ENCODE measurements at regions not wholly inside any gene's neighbourhood (a gene's known extent, or its start where the extent isn't known, plus 50 kb on each side); places are given as distances from the start of the nearest gene placed in this dataset.

- Histone ChIP-seq H3K27ac (no peak overlapping the region), H3K9me2 (replicated peaks; ENCODE audit: insufficient read depth) (no peaks in the 10 kb centered on the region), H3K4me3 (no peak overlapping the region), H3K27me3 (no peaks in the 10 kb centered on the region), H3K4me1 (ENCODE audit: insufficient read depth) (no peaks in the 10 kb centered on the region), H3K9me3 (ENCODE audit: low read depth) (no peaks in the 10 kb centered on the region), H3K36me3 (replicated peaks; ENCODE audit: insufficient read depth, low read depth) (no peaks in the 10 kb centered on the region), H3K4me2 (no peak overlapping the region), H4K20me1 (ENCODE audit: insufficient read depth, poor library complexity, severe bottlenecking) (no peaks in the 10 kb centered on the region), H3K79me2 (no peaks in the 10 kb centered on the region), H2AFZ (no peak overlapping the region)
- no peak for TF ChIP-seq CTCF (IDR thresholded peaks at IDR 0.05; ENCODE audit: poor library complexity)
- no peak for TF ChIP-seq EZH2phosphoT487 (IDR thresholded peaks at IDR 0.05; ENCODE audit: low read depth, severe bottlenecking, unreplicated experiment)
- TF ChIP-seq EZH2 (IDR thresholded peaks at IDR 0.05; ENCODE audit: borderline replicate concordance): no peak
- WGBS (ENCODE audit: low lambda C conversion rate, missing lambda C conversion rate): 91% methylated on average over 39 of the region's 39 CpGs
- DNase-seq (ENCODE audit: low spot score): no peak
These were observed 51.8 kb upstream of the PPP2R2D start for GRCh38 chr10:131848741-131849590.

- Histone ChIP-seq H4K20me1 (ENCODE audit: insufficient read depth, poor library complexity, severe bottlenecking) (no peaks in the 10 kb centered on the region), H3K36me3 (replicated peaks; ENCODE audit: insufficient read depth, low read depth) (no peaks in the 10 kb centered on the region), H3K9me3 (ENCODE audit: low read depth) (no peaks in the 10 kb centered on the region), H3K27ac (no peak overlapping the region), H3K4me3 (no peak overlapping the region), H3K9me2 (replicated peaks; ENCODE audit: insufficient read depth) (no peaks in the 10 kb centered on the region), H3K4me2 (no peak overlapping the region), H3K27me3 (no peaks in the 10 kb centered on the region), H2AFZ (no peak overlapping the region), H3K4me1 (ENCODE audit: insufficient read depth) (no peaks in the 10 kb centered on the region), H3K79me2 (no peaks in the 10 kb centered on the region)
- DNase-seq (ENCODE audit: low spot score): no peak
- 93% methylated on average over 29 of the region's 29 CpGs for WGBS (ENCODE audit: low lambda C conversion rate, missing lambda C conversion rate)
- no peak for TF ChIP-seq EZH2 (IDR thresholded peaks at IDR 0.05; ENCODE audit: borderline replicate concordance)
- no peak for TF ChIP-seq EZH2phosphoT487 (IDR thresholded peaks at IDR 0.05; ENCODE audit: low read depth, severe bottlenecking, unreplicated experiment)
- no peak for TF ChIP-seq CTCF (IDR thresholded peaks at IDR 0.05; ENCODE audit: poor library complexity)
These were observed 51.0 kb upstream of the PPP2R2D start for GRCh38 chr10:131849591-131850382.

DNA sequence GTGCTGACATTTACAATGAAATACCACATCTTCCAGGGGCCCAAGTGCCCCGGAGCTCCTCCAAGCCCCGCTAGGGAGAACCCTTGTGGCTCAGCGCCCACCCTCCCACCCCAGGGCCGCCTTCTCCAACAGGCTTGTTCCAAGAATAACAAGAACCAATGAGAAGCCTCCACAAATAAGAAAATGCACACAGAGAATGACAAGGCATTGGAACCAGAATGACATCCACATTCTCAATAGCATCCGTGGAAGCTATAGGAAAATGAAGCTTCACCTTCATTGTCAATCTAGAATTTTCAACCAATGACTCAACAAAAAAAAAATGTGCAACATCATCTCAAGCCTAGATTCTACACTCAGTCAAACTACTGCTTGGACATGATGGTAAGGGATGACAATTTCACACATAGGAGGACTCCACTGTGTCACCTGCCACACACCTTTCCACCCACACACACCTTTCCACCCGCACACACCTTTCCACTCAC lies 50.4 kb upstream of the PPP2R2D start:
- H3K4me3 ChIP-seq: no peak overlapping the region
- no peak overlapping the region for H3K4me2 ChIP-seq
- no peaks in the 10 kb centered on the region for H3K4me1 ChIP-seq (ENCODE audit: insufficient read depth)
- 81% methylated on average over 6 of the region's 6 CpGs for WGBS (ENCODE audit: low lambda C conversion rate, missing lambda C conversion rate)
- TF ChIP-seq EZH2phosphoT487 (IDR thresholded peaks at IDR 0.05; ENCODE audit: low read depth, severe bottlenecking, unreplicated experiment): no peak
- TF ChIP-seq EZH2 (IDR thresholded peaks at IDR 0.05; ENCODE audit: borderline replicate concordance): no peak
- no peak for TF ChIP-seq CTCF (IDR thresholded peaks at IDR 0.05; ENCODE audit: poor library complexity)
- no peaks in the 10 kb centered on the region for H4K20me1 ChIP-seq (ENCODE audit: insufficient read depth, poor library complexity, severe bottlenecking)
- H3K9me2 ChIP-seq (replicated peaks; ENCODE audit: insufficient read depth): no peaks in the 10 kb centered on the region
- no peaks in the 10 kb centered on the region for H3K27me3 ChIP-seq
- H3K36me3 ChIP-seq (replicated peaks; ENCODE audit: insufficient read depth, low read depth): no peaks in the 10 kb centered on the region
- no peak overlapping the region for H2AFZ ChIP-seq
- no peaks in the 10 kb centered on the region for H3K9me3 ChIP-seq (ENCODE audit: low read depth)
- H3K79me2 ChIP-seq: no peaks in the 10 kb centered on the region
- DNase-seq (ENCODE audit: low spot score): no peak
- H3K27ac ChIP-seq: no peak overlapping the region
